Osteocyte (in vitro differentiated cells): ENCODE measurements at regions not wholly inside any gene's neighbourhood (a gene's known extent, or its start where the extent isn't known, plus 50 kb on each side); places are given as distances from the start of the nearest gene placed in this dataset.

Experiments used
- DNase-seq: peaks from one replicate; pipeline ENCODE4 v3.0.0; 2021; ENCODE audit warnings: mixed read lengths; ENCODE audit not compliant: unreplicated experiment; ENCODE audit errors: extremely low spot score
- H3K27ac Mint-ChIP-seq: one replicate; pipeline ENCODE4 v1.8.0; 2021; ENCODE audit warnings: mild to moderate bottlenecking, mixed read lengths; ENCODE audit not compliant: unreplicated experiment
- H3K27me3 Mint-ChIP-seq: one replicate; pipeline ENCODE4 v1.8.0; 2021; ENCODE audit warnings: mixed read lengths; ENCODE audit not compliant: unreplicated experiment
- H3K36me3 Mint-ChIP-seq: one replicate; pipeline ENCODE4 v1.8.0; 2021; ENCODE audit warnings: mixed read lengths; ENCODE audit not compliant: unreplicated experiment
- H3K4me1 Mint-ChIP-seq: one replicate; pipeline ENCODE4 v1.8.0; 2021; ENCODE audit warnings: mixed read lengths; ENCODE audit not compliant: unreplicated experiment
- H3K4me3 Mint-ChIP-seq: one replicate; pipeline ENCODE4 v1.8.0; 2021; ENCODE audit warnings: mild to moderate bottlenecking, moderate library complexity, mixed read lengths; ENCODE audit not compliant: unreplicated experiment
- H3K9me3 Mint-ChIP-seq: one replicate; pipeline ENCODE4 v1.8.0; 2021; ENCODE audit warnings: mixed read lengths; ENCODE audit not compliant: unreplicated experiment
- TF ChIP-seq, protein P1 (sequence below): fragments of 200-600 bp; sonication (generic); IDR thresholded peaks from 2 replicates; pipeline ENCODE4 v1.5.0; 2021; ENCODE audit warnings: antibody characterized with exemption, mild to moderate bottlenecking, moderate library complexity

GRCh38 chr3:117846238-117846637 is 1136.7 kb downstream of the TUSC7 start:
- H3K36me3 Mint-ChIP-seq: no peaks in the 10 kb centered on the region
- no peak overlapping the region for H3K4me3 Mint-ChIP-seq
- peaks cover 5% of the 10 kb centered on the region for H3K4me1 Mint-ChIP-seq
- H3K27ac Mint-ChIP-seq: no peak overlapping the region
- H3K9me3 Mint-ChIP-seq: no peaks in the 10 kb centered on the region
- TF ChIP-seq, protein P1, sequence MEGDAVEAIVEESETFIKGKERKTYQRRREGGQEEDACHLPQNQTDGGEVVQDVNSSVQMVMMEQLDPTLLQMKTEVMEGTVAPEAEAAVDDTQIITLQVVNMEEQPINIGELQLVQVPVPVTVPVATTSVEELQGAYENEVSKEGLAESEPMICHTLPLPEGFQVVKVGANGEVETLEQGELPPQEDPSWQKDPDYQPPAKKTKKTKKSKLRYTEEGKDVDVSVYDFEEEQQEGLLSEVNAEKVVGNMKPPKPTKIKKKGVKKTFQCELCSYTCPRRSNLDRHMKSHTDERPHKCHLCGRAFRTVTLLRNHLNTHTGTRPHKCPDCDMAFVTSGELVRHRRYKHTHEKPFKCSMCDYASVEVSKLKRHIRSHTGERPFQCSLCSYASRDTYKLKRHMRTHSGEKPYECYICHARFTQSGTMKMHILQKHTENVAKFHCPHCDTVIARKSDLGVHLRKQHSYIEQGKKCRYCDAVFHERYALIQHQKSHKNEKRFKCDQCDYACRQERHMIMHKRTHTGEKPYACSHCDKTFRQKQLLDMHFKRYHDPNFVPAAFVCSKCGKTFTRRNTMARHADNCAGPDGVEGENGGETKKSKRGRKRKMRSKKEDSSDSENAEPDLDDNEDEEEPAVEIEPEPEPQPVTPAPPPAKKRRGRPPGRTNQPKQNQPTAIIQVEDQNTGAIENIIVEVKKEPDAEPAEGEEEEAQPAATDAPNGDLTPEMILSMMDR: no peak
- DNase-seq: no peak
- peaks cover 23% of the 10 kb centered on the region for H3K27me3 Mint-ChIP-seq

- Mint-ChIP-seq H3K36me3 (no peaks in the 10 kb centered on the region), H3K27ac (no peak overlapping the region), H3K27me3 (peaks cover 22% of the 10 kb centered on the region), H3K4me1 (peaks cover 5% of the 10 kb centered on the region), H3K9me3 (no peaks in the 10 kb centered on the region), H3K4me3 (no peak overlapping the region)
- DNase-seq: no peak
- TF ChIP-seq, protein P1: no peak
Measured at GRCh38 chr3:117848606-117849005, 1139.0 kb downstream of the TUSC7 start.

DNA sequence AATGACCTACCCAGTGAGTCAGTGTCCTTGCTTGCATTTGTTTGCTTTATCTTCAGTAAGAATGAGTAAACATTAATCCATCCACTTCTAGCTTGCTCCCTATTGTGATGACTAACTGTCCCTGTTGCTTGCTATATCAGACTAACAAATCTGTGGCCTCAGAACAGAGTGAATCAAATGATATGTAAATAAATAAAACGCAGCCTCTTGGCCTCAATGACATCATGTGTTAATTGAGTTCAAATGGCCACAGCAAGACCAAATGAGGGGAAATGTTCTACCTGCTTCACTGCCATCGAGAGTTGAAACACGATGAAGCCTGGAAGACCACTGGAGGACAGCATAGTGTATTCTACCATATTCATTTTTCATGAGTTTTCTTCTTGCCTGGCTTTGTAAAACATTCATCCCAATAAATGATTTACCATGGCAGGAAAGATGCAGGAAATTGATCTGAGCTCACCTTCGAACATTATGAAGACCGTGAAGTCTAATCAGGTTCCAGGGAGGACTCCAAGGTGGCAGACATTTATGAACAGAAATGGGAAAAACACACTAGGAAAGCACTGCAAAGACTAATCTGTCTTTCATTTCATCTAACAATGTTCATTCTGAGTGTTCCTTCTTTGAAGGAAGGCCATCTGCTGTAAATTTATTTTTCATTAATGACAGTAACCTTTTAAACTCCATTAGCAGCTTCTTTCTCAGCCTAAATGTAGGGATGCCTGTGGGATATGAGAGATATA is 1144.5 kb downstream of the TUSC7 start:
- TF ChIP-seq, protein P1: no peak
- Mint-ChIP-seq H3K9me3 (no peaks in the 10 kb centered on the region), H3K36me3 (no peaks in the 10 kb centered on the region), H3K4me3 (no peak overlapping the region), H3K27ac (no peak overlapping the region), H3K4me1 (peaks cover 2% of the 10 kb centered on the region), H3K27me3 (peaks cover 13% of the 10 kb centered on the region)
- DNase-seq: no peak

DNA sequence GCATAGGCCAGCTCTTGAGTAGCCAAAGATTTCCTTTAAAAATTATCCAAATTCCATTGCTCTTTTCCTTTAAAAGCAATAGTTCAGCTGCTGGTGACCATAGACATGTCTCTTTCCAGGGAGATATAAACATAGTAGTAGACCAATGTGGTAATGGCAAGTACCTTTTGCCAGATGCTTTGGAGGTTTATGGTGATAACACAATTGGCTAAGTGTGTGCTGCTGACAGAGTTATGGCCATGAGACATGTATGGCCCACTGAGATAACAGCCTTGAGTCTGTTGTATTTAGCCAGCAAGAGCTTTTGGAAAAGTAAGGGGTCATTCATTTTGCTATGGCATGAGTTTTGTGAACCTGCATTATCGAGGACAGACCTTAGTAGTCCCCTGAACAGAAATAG is 1146.8 kb downstream of the TUSC7 start:
- Mint-ChIP-seq H3K36me3 (no peaks in the 10 kb centered on the region), H3K27me3 (peaks cover 25% of the 10 kb centered on the region), H3K27ac (no peak overlapping the region), H3K4me1 (peaks cover 2% of the 10 kb centered on the region), H3K9me3 (no peaks in the 10 kb centered on the region), H3K4me3 (no peak overlapping the region)
- TF ChIP-seq, protein P1: no peak
- no peak for DNase-seq

DNA sequence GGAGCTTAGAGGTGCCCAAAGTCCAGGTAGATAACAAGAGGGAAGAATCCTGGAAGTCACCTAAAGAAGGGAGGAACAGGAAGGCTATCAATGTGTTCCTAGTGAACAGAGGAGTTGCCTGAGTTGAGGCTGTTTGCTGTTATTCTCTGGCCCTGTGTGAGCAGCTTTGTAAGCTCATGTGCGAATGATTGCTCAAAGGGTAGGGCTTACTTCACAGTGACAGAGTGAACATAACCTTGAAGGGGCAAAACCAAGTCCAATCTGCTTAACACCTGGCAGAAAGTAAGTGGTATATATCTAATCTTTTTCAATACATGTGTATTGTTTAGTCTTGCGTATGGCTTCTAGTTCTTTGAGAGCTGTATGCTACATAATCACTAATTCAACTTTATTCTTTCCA is 1153.6 kb downstream of the TUSC7 start:
- Mint-ChIP-seq H3K27me3 (peaks cover 26% of the 10 kb centered on the region), H3K9me3 (no peaks in the 10 kb centered on the region), H3K4me3 (no peak overlapping the region), H3K27ac (no peak overlapping the region), H3K4me1 (no peaks in the 10 kb centered on the region), H3K36me3 (no peaks in the 10 kb centered on the region)
- no peak for DNase-seq
- TF ChIP-seq, protein P1: no peak
